Peyer's patch (tissue), 4 donors: ENCODE measurements at regions not wholly inside any gene's neighbourhood (a gene's known extent, or its start where the extent isn't known, plus 50 kb on each side); places are given as distances from the start of the nearest gene placed in this dataset.

Experiments
- CTCF ChIP-seq, 6 experiments: fragments of 450-650 bp in 4 of 6; fragments of 200-600 bp in 2 of 6; sonication (generic) in 1 of 6; IDR thresholded peaks; one replicate each; pipeline ENCODE4 v1.5.1; 2017 to 2019; ENCODE audit warnings: antibody characterized with exemption in 6 of 6, mild to moderate bottlenecking in 3 of 6, moderate library complexity in 1 of 6
- POLR2A ChIP-seq, 2 donors: fragments of 450-650 bp; IDR thresholded peaks; one replicate each; pipeline ENCODE4 v1.5.1; 2017; ENCODE audit warnings: antibody characterized with exemption in 2 of 2, mild to moderate bottlenecking in 2 of 2, moderate library complexity in 2 of 2

- no peak for TF ChIP-seq CTCF (IDR thresholded peaks at IDR 0.05)
- TF ChIP-seq POLR2A (IDR thresholded peaks at IDR 0.05) = no peak
Observed at GRCh38 chr12:70032076-70032475, 207.0 kb downstream of the MYRFL start.
